OCI-LY3 (cell line): ENCODE measurements at regions not wholly inside any gene's neighbourhood (a gene's known extent, or its start where the extent isn't known, plus 50 kb on each side); places are given as distances from the start of the nearest gene placed in this dataset.

ENCODE experiments used
- CTCF ChIP-seq: fragments of 200-600, 300-600 bp; sonication (generic); IDR thresholded peaks from 2 replicates; pipeline ENCODE4 v1.5.1; 2014; ENCODE audit warnings: antibody characterized with exemption, low read length, low read depth
- EZH2phosphoT487 ChIP-seq: fragments of 200-600 bp; shearing (Covaris generic); IDR thresholded peaks from 2 replicates; pipeline ENCODE4 v1.6.1; 2018; ENCODE audit warnings: antibody characterized with exemption, mixed run types, low read depth

GRCh38 chr14:41051801-41052200 lies 554.9 kb upstream of the LRFN5 start:
- no peak for TF ChIP-seq CTCF
- no peak for TF ChIP-seq EZH2phosphoT487
